ENCODE measurements at regions not wholly inside any gene's neighbourhood (a gene's known extent, or its start where the extent isn't known, plus 50 kb on each side); places are given as distances from the start of the nearest gene placed in this dataset.

GRCh38 chr13:73777134-73777533 lies 357.1 kb downstream of the KLF12 start:
- TF ChIP-seq REST (IDR thresholded peaks at IDR 0.05; ENCODE audit: insufficient read depth in 1 of 2, low read depth in 2 of 2, low read length in 2 of 2) (no peak), POLR2AphosphoS5 (IDR thresholded peaks at IDR 0.05; ENCODE audit: low read depth, low read length) (no peak), TAF1 (IDR thresholded peaks at IDR 0.05; ENCODE audit: borderline replicate concordance, insufficient read depth, low read length) (no peak), SIN3A (IDR thresholded peaks at IDR 0.05; ENCODE audit: borderline replicate concordance, insufficient read depth, low read length) (no peak), FOXP2 (optimal IDR thresholded peaks at IDR 0.05; ENCODE audit: borderline replicate concordance, extremely low read depth, extremely low read length, insufficient read depth) (no peak)

Measured in PFSK-1 (cell line).